ENCODE measurements at regions not wholly inside any gene's neighbourhood (a gene's known extent, or its start where the extent isn't known, plus 50 kb on each side); places are given as distances from the start of the nearest gene placed in this dataset.
A peak's percentile ranks its signal among the peaks of the same experiment; 100 is the strongest.

- TF ChIP-seq POLR2A (IDR thresholded peaks at IDR 0.05) (no peak), CTCF (IDR thresholded peaks at IDR 0.05) (no peak)
- no peak overlapping the region for H3K4me3 ChIP-seq
- H3K4me1 ChIP-seq (replicated peaks in 1 of 2) = no peaks in the 10 kb centered on the region
- H3K9me3 ChIP-seq (replicated peaks in 1 of 3) = no peaks in the 10 kb centered on the region
- intact Hi-C loops (cut with DNase I) = no loop called here
- DNase-seq = no peak
- no peak overlapping the region for H3K27ac ChIP-seq
- WGBS, 4 donors = 70 to 79% (median 74%) methylated on average over 3 of the region's 3 CpGs
- no peaks in the 10 kb centered on the region for H3K36me3 ChIP-seq (replicated peaks in 1 of 2)
- peaks cover 15% of the 10 kb centered on the region for H3K27me3 ChIP-seq
These were observed 186.5 kb downstream of the AXIN2 start for GRCh38 chr17:65374966-65375365.

- 60 to 72% (median 62%) methylated on average over 2 of the region's 2 CpGs for WGBS, 4 donors
- no peaks in the 10 kb centered on the region for H3K36me3 ChIP-seq (replicated peaks in 1 of 2)
- no peak overlapping the region for H3K4me3 ChIP-seq
- H3K27ac ChIP-seq = no peak overlapping the region
- intact Hi-C loops (cut with DNase I) = no loop called here
- no peak for TF ChIP-seq CTCF (IDR thresholded peaks at IDR 0.05)
- peak in 1 of 7 donors; percentile 26 for DNase-seq
- H3K27me3 ChIP-seq = peaks cover 15% of the 10 kb centered on the region
- H3K9me3 ChIP-seq (replicated peaks in 1 of 3) = no peaks in the 10 kb centered on the region
- H3K4me1 ChIP-seq (replicated peaks in 1 of 2) = no peaks in the 10 kb centered on the region
These were observed 189.7 kb downstream of the AXIN2 start for GRCh38 chr17:65371702-65372101.

GRCh38 chr17:65370669-65371131 lies 190.7 kb downstream of the AXIN2 start:
- DNase-seq = no peak
- WGBS, 4 donors = 44 to 63% (median 60%) methylated on average over 13 to 15 of the region's 15 CpGs
- no peak for TF ChIP-seq POLR2A (IDR thresholded peaks at IDR 0.05)
- TF ChIP-seq CTCF (IDR thresholded peaks at IDR 0.05) = no peak

GRCh38 chr17:65368341-65368740 lies 193.1 kb downstream of the AXIN2 start:
- WGBS, 4 donors = 81 to 88% (median 85%) methylated on average over 4 of the region's 4 CpGs
- no peaks in the 10 kb centered on the region for H3K36me3 ChIP-seq (replicated peaks in 1 of 2)

More at GRCh38 chr17:65370669-65371131, 190.7 kb downstream of the AXIN2 start:
- Histone ChIP-seq H3K36me3 (replicated peaks in 1 of 2) (no peaks in the 10 kb centered on the region), H3K4me3 (no peak overlapping the region), H3K27ac (no peak overlapping the region), H3K9me3 (replicated peaks in 1 of 3) (no peaks in the 10 kb centered on the region), H3K4me1 (replicated peaks in 1 of 2) (no peaks in the 10 kb centered on the region), H3K27me3 (peaks cover 15% of the 10 kb centered on the region)
- intact Hi-C loops (cut with DNase I) = no loop called here

More at GRCh38 chr17:65368341-65368740, 193.1 kb downstream of the AXIN2 start:
- Histone ChIP-seq H3K4me1 (replicated peaks in 1 of 2) (no peaks in the 10 kb centered on the region), H3K27ac (no peak overlapping the region), H3K4me3 (no peak overlapping the region), H3K27me3 (peaks cover 15% of the 10 kb centered on the region), H3K9me3 (replicated peaks in 1 of 3) (no peaks in the 10 kb centered on the region)
- no peak for DNase-seq
- no peak for TF ChIP-seq POLR2A (IDR thresholded peaks at IDR 0.05)
- TF ChIP-seq CTCF (IDR thresholded peaks at IDR 0.05) = no peak
- intact Hi-C loops (cut with DNase I) = no loop called here
